Neural cell (in vitro differentiated cells): ENCODE measurements at regions not wholly inside any gene's neighbourhood (a gene's known extent, or its start where the extent isn't known, plus 50 kb on each side); places are given as distances from the start of the nearest gene placed in this dataset.
A peak's percentile ranks its signal among the peaks of the same experiment; 100 is the strongest.

Experiments used
- H2AFZ ChIP-seq: fragments of 200-600, 300-800 bp; sonication (generic), shearing (Covaris generic); 2 replicates; pipeline ENCODE4 v1.6.0; 2014; ENCODE audit warnings: low read depth, mild to moderate bottlenecking, antibody characterized with exemption, low read length, moderate library complexity
- H3F3A ChIP-seq: fragments of 200-600 bp; shearing (Covaris generic); 2 replicates; pipeline ENCODE4 v1.6.1; 2016; ENCODE audit warnings: mild to moderate bottlenecking, moderate library complexity, mixed read lengths, antibody characterized with exemption, low read length; ENCODE audit not compliant: insufficient read depth, poor library complexity, severe bottlenecking
- H3K27ac ChIP-seq: fragments of 200-600, 300-800 bp; sonication (generic), shearing (Covaris generic); 2 replicates; pipeline ENCODE4 v1.5.1; 2014; ENCODE audit warnings: mild to moderate bottlenecking, low read length, moderate library complexity
- H3K27me3 ChIP-seq: fragments of 300-800, 200-600 bp; sonication (generic), shearing (Covaris generic); 2 replicates; pipeline ENCODE4 v1.6.0; 2014; ENCODE audit warnings: mild to moderate bottlenecking, low read depth, low read length, moderate library complexity; ENCODE audit not compliant: insufficient read depth
- H3K36me3 ChIP-seq: fragments of 300-800, 200-600 bp; sonication (generic), shearing (Covaris generic); 2 replicates; pipeline ENCODE4 v1.5.1; 2014; ENCODE audit warnings: mild to moderate bottlenecking, antibody characterized with exemption, low read length, moderate library complexity; ENCODE audit not compliant: insufficient read depth
- H3K4me2 ChIP-seq: fragments of 300-800, 200-600 bp; sonication (generic), shearing (Covaris generic); 2 replicates; pipeline ENCODE4 v1.6.0; 2014; ENCODE audit warnings: mild to moderate bottlenecking, low read length
- H3K4me3 ChIP-seq: fragments of 300-800, 200-600 bp; sonication (generic), shearing (Covaris generic); 2 replicates; pipeline ENCODE4 v1.5.1; 2014; ENCODE audit warnings: mild to moderate bottlenecking, low read length, moderate library complexity
- H3K79me2 ChIP-seq: fragments of 200-600 bp; shearing (Covaris generic); replicated peaks from 2 replicates; pipeline ENCODE4 v1.6.0; 2014; ENCODE audit warnings: mild to moderate bottlenecking, low read length, moderate library complexity; ENCODE audit not compliant: insufficient read depth
- H3K9ac ChIP-seq: fragments of 300-800, 200-600 bp; sonication (generic), shearing (Covaris generic); 2 replicates; pipeline ENCODE4 v1.6.1; 2016; ENCODE audit warnings: mild to moderate bottlenecking, low read length, mixed read lengths
- H3K9me2 ChIP-seq: fragments of 200-600 bp; shearing (Covaris generic); 2 replicates; pipeline ENCODE4 v1.6.1; 2016; ENCODE audit warnings: mild to moderate bottlenecking, low read length, mixed read lengths; ENCODE audit not compliant: insufficient read depth
- H3K9me3 ChIP-seq: fragments of 200-600, 300-800 bp; sonication (generic), shearing (Covaris generic); 2 replicates; pipeline ENCODE4 v1.6.1; 2016; ENCODE audit warnings: mild to moderate bottlenecking, mixed run types, low read length, moderate library complexity, mixed read lengths
- H4K20me1 ChIP-seq: fragments of 200-600 bp; shearing (Covaris generic); 2 replicates; pipeline ENCODE4 v1.6.1; 2016; ENCODE audit warnings: mild to moderate bottlenecking, mixed run types; ENCODE audit not compliant: insufficient read depth
- CTCF ChIP-seq: fragments of 450-650 bp; IDR thresholded peaks from 2 replicates; pipeline ENCODE4 v1.5.1; 2014; ENCODE audit warnings: antibody characterized with exemption, mild to moderate bottlenecking, moderate library complexity; ENCODE audit not compliant: poor library complexity, severe bottlenecking
- EP300 ChIP-seq: fragments of 450-650 bp; conservative IDR thresholded peaks from 2 replicates; pipeline ENCODE4 v1.6.1; 2014; ENCODE audit warnings: antibody characterized with exemption, mild to moderate bottlenecking, moderate library complexity; ENCODE audit not compliant: poor library complexity, severe bottlenecking
- EZH2 ChIP-seq: fragments of 200-600, 300-800 bp; shearing (Covaris generic), sonication (generic); IDR thresholded peaks from 2 replicates; pipeline ENCODE4 v1.6.1; 2014; ENCODE audit warnings: antibody characterized with exemption, low read length, borderline replicate concordance, mild to moderate bottlenecking; ENCODE audit not compliant: insufficient read depth, poor library complexity, severe bottlenecking
- MXI1 ChIP-seq: fragments of 450-650 bp; conservative IDR thresholded peaks from 2 replicates; pipeline ENCODE4 v1.6.1; 2014; ENCODE audit warnings: antibody characterized with exemption, mild to moderate bottlenecking; ENCODE audit not compliant: poor library complexity, severe bottlenecking
- POLR2AphosphoS5 ChIP-seq: IDR thresholded peaks from 2 replicates; pipeline ENCODE4 v1.6.1; 2012
- RAD21 ChIP-seq: fragments of 450-650 bp; conservative IDR thresholded peaks from 2 replicates; pipeline ENCODE4 v1.6.1; 2014; ENCODE audit warnings: antibody characterized with exemption, mild to moderate bottlenecking, moderate library complexity
- SMC3 ChIP-seq: fragments of 450-650 bp; conservative IDR thresholded peaks from 2 replicates; pipeline ENCODE4 v1.6.1; 2014; ENCODE audit warnings: antibody characterized with exemption, mild to moderate bottlenecking, moderate library complexity; ENCODE audit not compliant: poor library complexity
- TAF1 ChIP-seq: IDR thresholded peaks from 2 replicates; pipeline ENCODE4 v1.6.1; 2012; ENCODE audit warnings: low read depth
- TF ChIP-seq, protein P1 (sequence below): IDR thresholded peaks from 2 replicates; pipeline ENCODE4 v1.6.1; 2012; ENCODE audit warnings: borderline replicate concordance

GRCh38 chr2:66050392-66050791 lies 384.5 kb upstream of the MEIS1 start:
- Histone ChIP-seq H3K36me3 (no peaks in the 10 kb centered on the region), H3K4me2 (no peak overlapping the region), H3K27ac (no peak overlapping the region), H3K79me2 (no peaks in the 10 kb centered on the region), H3K9me3 (no peaks in the 10 kb centered on the region), H3F3A (no peaks in the 10 kb centered on the region), H4K20me1 (no peaks in the 10 kb centered on the region), H2AFZ (no peak overlapping the region), H3K27me3 (no peaks in the 10 kb centered on the region), H3K9me2 (no peaks in the 10 kb centered on the region), H3K9ac (no peak overlapping the region), H3K4me3 (no peak overlapping the region)
- TF ChIP-seq RAD21, result no peak
- no peak for TF ChIP-seq SMC3
- TF ChIP-seq EP300, result no peak
- TF ChIP-seq TAF1, result no peak
- TF ChIP-seq, protein P1, sequence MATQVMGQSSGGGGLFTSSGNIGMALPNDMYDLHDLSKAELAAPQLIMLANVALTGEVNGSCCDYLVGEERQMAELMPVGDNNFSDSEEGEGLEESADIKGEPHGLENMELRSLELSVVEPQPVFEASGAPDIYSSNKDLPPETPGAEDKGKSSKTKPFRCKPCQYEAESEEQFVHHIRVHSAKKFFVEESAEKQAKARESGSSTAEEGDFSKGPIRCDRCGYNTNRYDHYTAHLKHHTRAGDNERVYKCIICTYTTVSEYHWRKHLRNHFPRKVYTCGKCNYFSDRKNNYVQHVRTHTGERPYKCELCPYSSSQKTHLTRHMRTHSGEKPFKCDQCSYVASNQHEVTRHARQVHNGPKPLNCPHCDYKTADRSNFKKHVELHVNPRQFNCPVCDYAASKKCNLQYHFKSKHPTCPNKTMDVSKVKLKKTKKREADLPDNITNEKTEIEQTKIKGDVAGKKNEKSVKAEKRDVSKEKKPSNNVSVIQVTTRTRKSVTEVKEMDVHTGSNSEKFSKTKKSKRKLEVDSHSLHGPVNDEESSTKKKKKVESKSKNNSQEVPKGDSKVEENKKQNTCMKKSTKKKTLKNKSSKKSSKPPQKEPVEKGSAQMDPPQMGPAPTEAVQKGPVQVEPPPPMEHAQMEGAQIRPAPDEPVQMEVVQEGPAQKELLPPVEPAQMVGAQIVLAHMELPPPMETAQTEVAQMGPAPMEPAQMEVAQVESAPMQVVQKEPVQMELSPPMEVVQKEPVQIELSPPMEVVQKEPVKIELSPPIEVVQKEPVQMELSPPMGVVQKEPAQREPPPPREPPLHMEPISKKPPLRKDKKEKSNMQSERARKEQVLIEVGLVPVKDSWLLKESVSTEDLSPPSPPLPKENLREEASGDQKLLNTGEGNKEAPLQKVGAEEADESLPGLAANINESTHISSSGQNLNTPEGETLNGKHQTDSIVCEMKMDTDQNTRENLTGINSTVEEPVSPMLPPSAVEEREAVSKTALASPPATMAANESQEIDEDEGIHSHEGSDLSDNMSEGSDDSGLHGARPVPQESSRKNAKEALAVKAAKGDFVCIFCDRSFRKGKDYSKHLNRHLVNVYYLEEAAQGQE, result no peak
- no peak for TF ChIP-seq EZH2
- no peak for TF ChIP-seq CTCF
- TF ChIP-seq MXI1, result no peak
- no peak for TF ChIP-seq POLR2AphosphoS5

GRCh38 chr2:66048667-66049066 lies 386.3 kb upstream of the MEIS1 start:
- Histone ChIP-seq H3K36me3 (no peaks in the 10 kb centered on the region), H3K27ac (peak overlapping the region; percentile 0), H3K27me3 (no peaks in the 10 kb centered on the region), H3K4me3 (no peak overlapping the region), H3K9me2 (no peaks in the 10 kb centered on the region), H3K9ac (no peak overlapping the region), H4K20me1 (no peaks in the 10 kb centered on the region), H3K9me3 (no peaks in the 10 kb centered on the region), H2AFZ (no peak overlapping the region), H3K79me2 (no peaks in the 10 kb centered on the region), H3F3A (no peaks in the 10 kb centered on the region), H3K4me2 (no peak overlapping the region)
- TF ChIP-seq EZH2, result no peak
